HEK293T (cell line): ENCODE measurements at regions not wholly inside any gene's neighbourhood (a gene's known extent, or its start where the extent isn't known, plus 50 kb on each side); places are given as distances from the start of the nearest gene placed in this dataset.

ENCODE experiments used
- FOXA1 ChIP-seq: fragments of 450-650 bp; IDR thresholded peaks from 2 replicates; pipeline ENCODE4 v1.6.1; 2016; ENCODE audit warnings: mild to moderate bottlenecking
- HDGF ChIP-seq: fragments of 450-650 bp; IDR thresholded peaks from 2 replicates; pipeline ENCODE4 v1.6.1; 2017; ENCODE audit warnings: antibody characterized with exemption, borderline replicate concordance

GRCh38 chr11:41851743-41852142 lies 392.3 kb upstream of the LRRC4C start:
- TF ChIP-seq FOXA1 (no peak), HDGF (no peak)
